ENCODE measurements at regions not wholly inside any gene's neighbourhood (a gene's known extent, or its start where the extent isn't known, plus 50 kb on each side); places are given as distances from the start of the nearest gene placed in this dataset.

- Histone ChIP-seq H3K36me3 (no peaks in the 10 kb centered on the region), H3K27me3 (no peaks in the 10 kb centered on the region), H3K9me3 (no peaks in the 10 kb centered on the region), H3K4me1 (peaks cover 23% of the 10 kb centered on the region), H3K27ac (peak overlapping the region; percentile 6), H3K4me3 (no peak overlapping the region)
- ATAC-seq: no peak
- no peak for DNase-seq
- intact Hi-C loops (cut with DNase I): no loop called here
- no peak for TF ChIP-seq CTCF (IDR thresholded peaks at IDR 0.05)
Measured at GRCh38 chr21:34199121-34199910, 125.9 kb downstream of the MRPS6 start.

- intact Hi-C loops (cut with DNase I): no loop called here
- TF ChIP-seq CTCF (IDR thresholded peaks at IDR 0.05): no peak
- ATAC-seq (peak; percentile 5), DNase-seq (no peak)
- Histone ChIP-seq H3K4me1 (peaks cover 23% of the 10 kb centered on the region), H3K27ac (no peak overlapping the region), H3K27me3 (no peaks in the 10 kb centered on the region), H3K4me3 (no peak overlapping the region), H3K36me3 (no peaks in the 10 kb centered on the region), H3K9me3 (no peaks in the 10 kb centered on the region)
Measured at GRCh38 chr21:34200288-34200905, 127.0 kb downstream of the MRPS6 start.

- Histone ChIP-seq H3K9me3 (no peaks in the 10 kb centered on the region), H3K27ac (peak overlapping the region; percentile 68), H3K27me3 (no peaks in the 10 kb centered on the region), H3K4me1 (peaks cover 23% of the 10 kb centered on the region), H3K4me3 (peak overlapping the region; percentile 53), H3K36me3 (no peaks in the 10 kb centered on the region)
- DNase-seq (no peak), ATAC-seq (peak; percentile 29)
- intact Hi-C loops (cut with DNase I): no loop called here
- TF ChIP-seq CTCF (IDR thresholded peaks at IDR 0.05): no peak
Measured at GRCh38 chr21:34201001-34201400, 127.6 kb downstream of the MRPS6 start.

GRCh38 chr21:34201481-34201858 is 128.1 kb downstream of the MRPS6 start:
- no peaks in the 10 kb centered on the region for H3K36me3 ChIP-seq
- intact Hi-C loops (cut with DNase I): no loop called here
- peak overlapping the region; percentile 53 for H3K4me3 ChIP-seq
- H3K27ac ChIP-seq: peak overlapping the region; percentile 68
- no peak for TF ChIP-seq CTCF (IDR thresholded peaks at IDR 0.05)
- no peaks in the 10 kb centered on the region for H3K9me3 ChIP-seq
- no peak for DNase-seq
- peaks cover 23% of the 10 kb centered on the region for H3K4me1 ChIP-seq
- no peaks in the 10 kb centered on the region for H3K27me3 ChIP-seq
- ATAC-seq: no peak

- TF ChIP-seq CTCF (IDR thresholded peaks at IDR 0.05): no peak
- DNase-seq (peak; percentile 73), ATAC-seq (peak; percentile 52)
- intact Hi-C loops (cut with DNase I): no loop called here
- H3K9me3 ChIP-seq: no peaks in the 10 kb centered on the region
- peak overlapping the region; percentile 53 for H3K4me3 ChIP-seq
- H3K27me3 ChIP-seq: no peaks in the 10 kb centered on the region
- H3K4me1 ChIP-seq: peaks cover 23% of the 10 kb centered on the region
- peak overlapping the region; percentile 68 for H3K27ac ChIP-seq
- no peaks in the 10 kb centered on the region for H3K36me3 ChIP-seq
Measured at GRCh38 chr21:34202553-34203372, 129.4 kb downstream of the MRPS6 start.
